ENCODE measurements at regions not wholly inside any gene's neighbourhood (a gene's known extent, or its start where the extent isn't known, plus 50 kb on each side); places are given as distances from the start of the nearest gene placed in this dataset.

DNA sequence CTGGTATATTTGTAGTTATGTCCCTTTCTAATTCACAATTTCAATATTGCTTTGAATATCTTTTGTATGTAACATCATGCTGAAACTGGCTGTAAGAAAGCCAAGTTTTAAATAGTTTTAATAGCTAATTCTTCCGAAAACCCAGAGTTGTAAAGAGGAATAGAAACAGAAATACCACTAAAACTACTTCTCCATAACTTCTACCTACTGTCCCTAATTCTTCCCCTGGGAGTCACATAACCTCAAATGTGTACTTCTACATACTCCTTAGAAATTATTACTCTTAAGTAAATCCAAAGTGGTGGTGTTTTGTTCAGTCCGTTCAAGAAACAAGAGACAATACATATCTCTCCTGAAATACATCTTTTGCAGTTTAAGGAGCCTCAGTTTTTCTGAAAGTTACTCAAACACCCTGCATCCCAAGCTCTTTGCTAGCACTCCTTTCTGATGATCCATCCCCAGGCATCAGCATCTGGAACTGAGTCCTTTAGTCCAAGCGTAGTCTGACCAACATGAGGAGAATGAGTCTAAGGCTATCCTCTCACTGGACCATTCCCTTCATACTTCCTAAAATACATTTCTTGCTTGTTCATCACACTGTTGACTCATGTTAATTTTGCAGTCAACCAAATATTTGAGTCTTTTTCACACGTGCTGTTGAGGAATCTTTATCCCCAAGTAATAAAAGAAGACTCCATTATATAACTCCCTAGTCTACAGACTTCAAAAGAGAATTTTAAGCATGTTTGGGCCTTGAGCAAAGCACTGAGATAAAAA is 214.3 kb upstream of the NUDT4 start:
- H3K27ac ChIP-seq, result peak overlapping the region; percentile 71
- TF ChIP-seq CTCF (conservative IDR thresholded peaks at IDR 0.05), result no peak

DNA sequence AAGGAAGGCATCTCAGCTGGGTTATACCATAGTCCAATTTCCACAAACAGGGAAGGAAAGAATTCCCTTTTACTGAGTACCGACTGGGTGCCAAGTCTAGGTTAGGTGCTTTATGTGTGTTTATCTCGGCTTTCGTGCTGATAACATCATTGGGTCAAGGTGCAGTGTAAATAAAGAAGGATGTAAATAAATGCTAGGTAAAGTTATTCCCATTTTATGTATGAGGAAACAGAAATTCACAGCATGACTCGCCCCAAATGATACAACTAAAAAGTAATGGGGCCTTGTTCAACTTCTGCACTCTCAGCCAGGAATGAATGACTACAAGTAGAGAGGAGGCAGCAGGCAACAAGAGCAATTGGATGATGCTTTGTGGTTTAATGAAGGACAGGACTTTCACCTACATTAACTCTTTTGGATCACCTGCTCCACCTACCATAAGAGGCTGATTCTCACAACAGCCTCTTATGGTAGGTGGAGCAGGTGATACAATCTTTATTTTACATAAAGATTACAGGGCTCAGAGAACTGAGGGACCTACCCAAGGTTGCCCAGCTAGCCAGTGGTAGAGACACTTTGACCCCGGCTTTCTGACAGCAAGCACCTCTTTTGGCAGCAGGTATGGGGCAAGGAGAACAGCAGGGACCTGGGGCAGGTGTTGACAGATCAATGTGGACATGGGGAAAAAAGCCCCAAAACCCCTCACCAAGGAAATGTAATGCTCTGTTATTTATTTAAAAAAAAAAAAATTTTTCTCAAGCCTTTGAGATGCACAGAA is 213.4 kb upstream of the NUDT4 start:
- H3K27ac ChIP-seq, result peak overlapping the region; percentile 71
- TF ChIP-seq CTCF (conservative IDR thresholded peaks at IDR 0.05), result no peak

DNA sequence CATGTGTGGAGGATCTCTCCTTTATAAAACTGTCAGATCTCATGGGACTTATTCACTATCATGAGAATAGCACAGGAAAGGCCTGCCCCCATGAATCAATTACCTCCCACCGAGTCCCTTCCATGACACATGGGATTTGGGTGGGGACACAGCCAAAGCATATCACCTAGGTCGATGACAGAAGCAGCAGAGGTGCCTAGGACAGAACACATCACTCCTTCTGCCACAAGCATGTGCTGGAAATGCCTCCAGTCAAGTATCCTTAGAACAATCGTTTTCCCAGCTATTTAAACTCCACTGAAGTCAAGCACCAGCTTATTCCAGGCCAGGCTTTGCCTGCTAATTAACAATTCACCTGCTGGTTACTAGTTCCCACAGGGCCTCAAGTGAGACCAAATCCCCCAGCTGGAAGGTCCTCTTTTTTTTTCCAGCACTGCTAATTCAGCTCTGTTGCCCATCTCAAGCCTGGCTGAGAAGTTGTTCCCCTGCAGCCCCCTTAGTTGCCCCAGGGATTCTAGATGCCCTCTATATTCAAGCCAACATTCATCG is 212.3 kb upstream of the NUDT4 start:
- TF ChIP-seq CTCF (conservative IDR thresholded peaks at IDR 0.05), result no peak
- H3K27ac ChIP-seq, result peak overlapping the region; percentile 71

- TF ChIP-seq CTCF (conservative IDR thresholded peaks at IDR 0.05), result no peak
- H3K27ac ChIP-seq, result peak overlapping the region; percentile 71
These were observed 211.0 kb upstream of the NUDT4 start for GRCh38 chr12:93166541-93167307.

DNA sequence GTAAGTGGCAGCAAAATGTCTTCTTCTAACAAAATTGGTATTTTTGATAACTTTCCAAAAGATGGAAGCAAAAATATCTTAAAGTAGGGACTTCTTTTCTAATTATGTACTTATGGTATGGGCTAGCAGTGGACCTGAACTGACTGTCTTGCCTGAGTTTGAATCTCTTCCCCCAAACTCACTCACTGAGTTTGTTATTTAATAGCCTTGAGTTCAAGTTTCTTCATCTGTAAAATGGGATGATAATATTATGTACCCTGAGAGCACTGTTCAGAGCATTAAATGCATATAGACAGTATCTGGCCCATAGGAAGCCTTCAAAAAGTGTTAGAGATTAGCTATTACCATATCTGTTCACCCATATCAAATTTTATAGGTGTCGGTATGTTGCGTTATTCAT is 210.4 kb upstream of the NUDT4 start:
- peak overlapping the region; percentile 71 for H3K27ac ChIP-seq
- no peak for TF ChIP-seq CTCF (conservative IDR thresholded peaks at IDR 0.05)

DNA sequence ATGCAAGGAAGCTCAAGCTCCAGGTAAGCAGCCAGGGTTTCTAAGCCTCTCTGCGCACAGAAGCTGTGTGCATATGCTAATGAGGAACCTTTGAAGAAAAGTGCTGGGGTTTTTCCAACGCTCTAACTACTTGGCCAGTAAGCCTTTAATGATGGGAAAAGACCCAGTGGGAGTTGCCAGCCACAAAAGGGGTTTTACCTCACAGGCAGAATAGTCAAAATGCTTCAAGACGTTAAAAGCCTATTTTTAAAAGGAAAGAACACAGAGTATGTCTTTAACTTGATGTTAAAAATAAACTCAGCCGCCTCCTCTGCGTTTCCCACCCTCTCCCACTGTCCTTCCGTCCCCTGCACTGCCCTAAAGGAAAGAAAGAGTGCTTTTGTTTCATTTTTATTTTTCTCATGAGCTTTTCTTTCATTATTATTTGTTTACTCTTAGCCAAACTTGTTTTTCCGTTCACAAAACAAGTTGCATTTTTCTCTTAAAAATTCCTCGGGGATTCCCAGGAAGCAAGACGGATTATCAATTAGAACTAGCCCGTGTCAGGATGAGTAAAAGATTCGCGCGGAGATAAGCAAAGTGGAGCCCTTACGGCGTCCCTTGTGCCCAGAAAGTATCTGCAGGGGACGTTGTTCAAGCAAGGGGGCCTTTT is 209.8 kb upstream of the NUDT4 start:
- no peak for TF ChIP-seq CTCF (conservative IDR thresholded peaks at IDR 0.05)
- H3K27ac ChIP-seq, result peak overlapping the region; percentile 71

All from VCaP (cell line).